ENCODE measurements at regions not wholly inside any gene's neighbourhood (a gene's known extent, or its start where the extent isn't known, plus 50 kb on each side); places are given as distances from the start of the nearest gene placed in this dataset.
"Not testable (repeated sequence)": the region's sequence is repeated elsewhere in the genome, so short reads cannot be mapped to it uniquely, and the experiment has no call there.

DNA sequence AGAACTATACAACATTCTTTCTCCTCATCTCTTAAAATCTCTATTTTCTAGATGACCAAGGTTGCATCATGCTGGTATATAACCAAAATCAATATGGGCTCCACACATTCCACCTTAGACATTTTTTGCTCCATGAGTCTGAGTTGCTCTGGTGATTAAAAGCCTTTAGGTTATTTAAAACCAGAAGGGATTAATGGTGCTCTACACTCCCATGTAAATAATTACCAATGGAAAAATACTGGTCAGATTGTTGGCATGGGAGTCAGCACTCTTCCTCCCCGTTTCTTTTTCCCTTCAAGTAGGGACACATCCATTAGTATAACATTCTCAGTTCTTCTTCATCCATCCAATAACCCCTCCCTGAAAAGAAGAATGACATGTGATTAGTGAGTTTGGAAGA is 747.7 kb downstream of the PCDH17 start:
- no peak for DNase-seq

DNA sequence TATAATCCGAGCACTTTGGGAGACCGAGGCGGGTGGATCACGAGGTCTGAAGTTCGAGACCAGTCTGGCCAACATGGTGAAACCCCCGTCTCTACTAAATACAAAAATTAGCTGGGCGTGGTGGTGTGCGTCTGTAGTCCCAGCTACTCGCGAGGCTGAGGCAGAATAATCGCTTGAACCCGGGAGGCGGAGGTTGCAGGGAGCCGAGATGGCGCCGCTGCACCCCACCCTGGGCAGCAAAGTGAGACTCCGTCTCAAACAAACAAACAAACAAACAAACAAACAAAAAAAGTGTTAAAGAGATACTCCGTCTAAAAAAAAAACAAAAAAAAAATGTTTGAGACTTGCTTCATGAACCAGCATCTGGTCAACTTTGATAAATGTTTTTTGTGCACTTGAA is 753.8 kb downstream of the PCDH17 start:
- not testable (repeated sequence) for DNase-seq

DNA sequence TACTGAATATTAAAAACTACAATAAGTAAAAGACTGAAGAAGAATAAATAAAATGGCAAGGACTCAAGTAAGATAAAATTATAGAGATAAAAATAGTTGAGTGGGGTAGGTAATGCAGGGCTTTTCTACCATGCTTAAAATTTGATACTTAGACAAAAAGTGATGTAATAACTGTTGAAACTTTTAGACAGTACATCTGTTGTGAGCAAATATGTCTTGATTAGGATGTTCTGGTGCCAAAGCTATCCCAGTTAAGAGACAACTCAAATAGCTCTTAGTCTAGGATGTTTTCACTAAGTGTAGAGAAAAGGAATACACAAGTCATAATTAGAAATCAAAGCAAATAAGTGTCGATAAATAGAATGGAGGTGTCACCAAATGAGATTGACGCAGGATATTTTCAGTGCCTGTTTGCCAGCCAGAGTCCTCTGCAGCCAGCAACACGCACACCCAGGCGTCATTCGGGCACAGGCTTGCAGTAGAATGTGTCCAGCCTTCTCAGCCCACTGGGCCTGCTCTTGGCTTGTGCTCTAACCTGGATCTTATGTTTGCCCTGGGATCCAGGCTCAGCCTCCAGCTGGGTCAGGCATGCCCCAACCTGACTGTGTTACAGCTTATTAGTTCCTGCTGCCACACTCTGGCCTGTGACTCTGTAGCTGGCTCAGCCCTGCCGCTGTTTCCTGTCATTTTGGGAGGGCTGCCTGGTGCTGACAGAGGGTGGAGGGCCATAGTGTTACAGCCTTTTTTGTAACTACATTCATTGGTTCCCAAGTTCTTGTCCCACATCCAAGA is 766.2 kb downstream of the PCDH17 start:
- DNase-seq = no peak

DNA sequence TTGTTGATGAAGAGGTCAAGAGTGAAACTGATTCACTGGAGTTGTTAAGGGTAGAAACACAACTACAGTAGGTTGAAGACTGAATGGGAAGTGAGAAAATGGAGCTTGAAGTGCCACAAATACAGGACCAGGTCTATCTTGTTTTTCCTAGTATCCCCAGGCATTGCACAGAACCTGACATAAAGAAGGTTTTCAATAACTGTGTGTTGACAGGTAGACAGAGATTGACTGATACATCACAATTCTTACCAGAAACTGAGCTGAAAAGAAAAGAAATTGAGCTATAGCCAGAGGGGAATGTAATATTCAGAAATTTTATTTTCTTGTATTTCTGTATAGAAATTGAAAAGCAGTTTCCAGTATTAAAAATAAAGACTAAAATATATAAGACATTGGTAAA is 767.7 kb downstream of the PCDH17 start:
- DNase-seq = no peak

DNA sequence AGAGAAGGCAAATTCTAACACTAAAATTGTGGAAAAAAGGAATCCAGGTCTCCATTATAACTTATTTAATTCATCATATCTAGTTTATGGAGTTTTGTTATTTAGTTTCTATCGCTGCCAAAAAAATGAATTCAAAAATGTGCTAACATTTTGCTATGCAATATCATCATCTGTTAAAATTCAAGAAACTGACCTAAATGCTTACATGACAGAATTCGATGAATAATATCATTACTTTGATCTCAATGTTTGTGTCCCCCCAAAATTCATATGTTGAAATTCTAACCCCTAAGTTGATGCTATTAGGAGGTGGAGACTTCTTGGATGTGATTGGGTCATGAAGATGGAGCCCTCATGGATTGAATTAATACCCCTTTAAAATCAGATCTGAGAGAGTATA is 775.0 kb downstream of the PCDH17 start:
- no peak for DNase-seq

DNA sequence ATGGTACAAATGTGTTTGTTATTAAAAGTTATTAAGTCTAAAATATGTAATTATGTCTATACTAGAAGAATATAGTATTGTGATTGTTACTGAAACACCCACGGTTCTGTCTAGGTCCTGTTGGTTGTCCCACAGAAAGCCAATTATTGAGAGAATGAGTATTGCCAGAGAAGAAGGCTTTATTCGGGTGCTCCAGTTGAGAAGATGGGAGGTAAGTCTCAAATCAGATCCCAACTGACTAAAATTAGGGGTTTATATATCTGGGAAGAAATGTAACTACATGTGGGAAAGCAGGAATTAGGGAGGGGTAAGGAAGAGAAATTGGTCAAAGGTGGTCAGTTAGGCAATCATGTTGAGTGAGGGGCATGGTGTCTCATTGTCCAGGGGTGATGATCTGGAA is 798.4 kb downstream of the PCDH17 start:
- DNase-seq = no peak

DNA sequence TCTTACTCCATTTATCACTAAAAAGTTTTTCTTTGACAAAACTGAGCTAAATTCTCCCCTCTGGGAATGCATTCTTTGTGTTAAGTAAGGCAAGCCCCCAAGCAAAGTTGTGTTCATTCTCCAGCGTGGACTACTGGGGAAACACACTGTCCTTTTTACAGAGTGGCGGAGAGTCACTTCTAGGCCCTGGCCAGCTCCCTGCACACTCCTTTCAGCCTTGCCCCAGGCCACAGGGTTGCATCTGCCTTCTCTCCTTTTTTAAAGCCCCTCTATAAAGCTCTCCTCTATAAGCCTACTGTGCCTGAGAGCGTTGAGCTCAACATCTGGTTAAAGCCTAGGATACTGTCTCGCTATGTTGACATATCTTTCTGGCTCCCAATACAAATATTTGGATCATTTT is 803.4 kb downstream of the PCDH17 start:
- no peak for DNase-seq

DNA sequence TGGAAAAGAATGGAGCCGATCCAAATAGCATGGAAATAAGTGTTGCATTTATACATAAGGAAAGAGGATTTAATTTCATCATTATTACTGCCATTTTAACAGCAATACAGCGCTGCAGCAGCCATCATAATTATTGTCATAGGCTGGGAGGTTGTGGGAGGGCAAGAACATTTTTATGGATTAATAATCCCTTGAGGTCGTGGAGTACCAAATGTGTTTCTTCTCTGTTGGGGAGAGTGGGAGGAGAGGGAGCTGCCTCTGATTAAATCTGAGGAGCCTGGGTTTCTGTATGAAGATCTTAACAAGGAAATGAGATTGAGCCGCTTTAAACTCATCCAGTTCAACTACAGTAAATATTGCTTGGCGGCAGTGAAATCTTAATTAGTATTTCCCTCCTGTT is 805.9 kb downstream of the PCDH17 start:
- no peak for DNase-seq

DNA sequence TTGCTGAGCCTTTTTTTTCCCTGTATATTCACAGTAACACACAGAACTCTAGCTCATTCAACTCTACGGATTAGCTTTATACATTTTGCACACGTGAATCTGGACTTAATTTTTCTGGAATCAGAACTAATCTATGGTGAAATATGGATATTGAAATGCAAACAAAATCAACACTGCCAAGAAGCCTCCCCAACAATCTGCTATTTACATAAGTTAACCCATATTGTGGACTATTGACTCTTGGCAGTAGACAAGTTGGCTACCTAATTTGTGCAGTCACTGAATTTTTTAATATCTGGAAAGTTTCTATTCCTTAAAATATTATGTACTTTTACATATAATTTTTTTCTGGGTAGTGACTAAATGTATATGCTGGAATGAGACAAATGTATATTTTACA is 815.4 kb downstream of the PCDH17 start:
- DNase-seq = no peak

DNA sequence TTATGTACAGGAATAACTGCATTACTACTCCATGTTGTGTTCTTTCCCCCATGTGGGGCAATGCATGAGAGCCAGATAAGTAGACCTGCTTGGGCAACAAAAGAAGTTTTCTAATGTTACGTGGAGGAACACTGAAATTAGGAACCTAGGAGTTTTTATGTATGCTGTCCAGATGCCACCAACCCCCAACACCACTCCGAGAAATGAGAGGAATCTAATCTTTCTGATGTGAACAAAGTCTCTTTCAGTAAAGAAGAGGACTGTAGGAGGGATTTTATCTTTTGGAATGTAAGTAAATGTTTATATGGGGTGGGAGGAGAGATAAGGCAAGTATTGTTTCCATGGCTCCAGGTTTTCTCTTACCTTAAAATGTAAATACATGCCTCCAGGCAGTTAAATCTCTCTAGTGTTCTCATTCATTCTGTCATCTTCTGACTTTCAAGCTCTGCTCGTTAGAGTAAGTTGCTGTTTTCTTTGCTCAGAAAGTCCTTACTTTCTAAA is 820.6 kb downstream of the PCDH17 start:
- no peak for DNase-seq

DNA sequence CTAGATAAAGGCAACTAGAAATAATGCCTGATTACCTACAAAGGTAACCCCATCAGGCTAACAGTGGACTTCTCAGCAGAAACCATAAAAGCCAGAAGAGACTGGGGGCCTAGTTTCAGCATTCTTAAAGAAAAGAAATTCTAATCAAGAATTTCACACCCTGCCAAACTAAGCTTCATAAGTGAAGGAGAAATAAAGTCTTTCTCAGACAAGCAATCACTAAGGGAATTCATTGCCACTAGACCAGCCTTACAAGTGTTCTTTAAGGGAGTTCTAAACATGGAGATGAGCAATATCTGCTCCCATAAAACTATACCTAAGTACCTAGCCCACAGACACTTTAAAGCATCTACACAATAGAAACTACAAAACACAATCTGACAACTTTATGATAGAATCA is 823.5 kb downstream of the PCDH17 start:
- no peak for DNase-seq

DNA sequence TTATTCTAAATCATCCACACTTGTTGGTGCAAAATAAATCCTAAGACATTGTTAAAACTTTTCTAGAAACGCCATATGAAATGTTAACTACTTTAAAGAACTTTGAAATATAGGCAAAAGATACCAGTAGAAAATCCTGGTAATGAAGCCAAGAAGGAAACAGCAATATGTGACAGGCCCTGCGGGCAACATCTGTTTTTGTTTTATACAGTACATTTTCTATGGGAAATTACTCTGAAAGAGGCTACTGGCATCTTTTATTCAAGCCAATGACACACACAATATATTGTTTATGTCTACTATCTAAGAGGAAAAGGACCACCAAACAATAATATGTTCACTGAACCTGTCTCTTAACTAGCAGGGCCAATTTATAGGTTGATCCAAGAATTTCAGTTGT is 829.7 kb downstream of the PCDH17 start:
- DNase-seq = no peak

DNA sequence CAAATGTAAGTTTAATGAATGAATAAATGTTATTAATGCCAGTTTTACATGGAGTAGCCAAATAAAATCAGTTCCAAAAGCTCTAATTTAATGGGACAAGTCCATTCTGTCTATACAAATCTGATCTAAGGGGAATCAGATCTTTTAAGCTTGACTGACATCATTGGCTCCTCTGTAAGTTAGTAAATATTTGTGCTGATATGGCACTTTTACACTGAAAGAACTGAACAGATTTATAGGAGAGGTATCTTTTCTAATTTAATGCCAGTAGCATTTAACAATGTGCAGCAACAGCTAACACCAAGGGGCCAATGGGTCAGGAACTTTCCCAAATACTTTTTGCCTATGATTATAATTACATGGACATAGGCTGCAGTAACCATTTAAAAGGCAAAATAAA is 832.3 kb downstream of the PCDH17 start:
- DNase-seq = no peak

DNA sequence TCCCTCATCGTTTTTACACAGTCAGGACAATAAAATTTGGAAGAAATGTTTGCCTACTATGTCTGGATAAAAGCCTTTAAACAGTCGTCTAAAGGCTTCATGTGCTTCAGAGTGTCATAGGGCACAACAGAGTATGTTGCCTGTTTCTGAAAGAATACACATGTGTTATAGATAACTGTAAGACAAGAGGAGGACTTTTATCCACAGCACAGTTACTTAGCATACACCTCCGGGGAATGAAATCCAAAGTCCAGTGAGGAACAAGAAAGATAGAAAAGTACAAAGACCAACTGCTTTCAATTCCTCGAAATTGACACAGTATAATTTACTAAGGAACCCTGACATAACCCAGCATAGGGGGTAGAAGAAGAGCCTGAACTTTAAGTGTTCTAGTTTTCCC is 835.6 kb downstream of the PCDH17 start:
- no peak for DNase-seq

DNA sequence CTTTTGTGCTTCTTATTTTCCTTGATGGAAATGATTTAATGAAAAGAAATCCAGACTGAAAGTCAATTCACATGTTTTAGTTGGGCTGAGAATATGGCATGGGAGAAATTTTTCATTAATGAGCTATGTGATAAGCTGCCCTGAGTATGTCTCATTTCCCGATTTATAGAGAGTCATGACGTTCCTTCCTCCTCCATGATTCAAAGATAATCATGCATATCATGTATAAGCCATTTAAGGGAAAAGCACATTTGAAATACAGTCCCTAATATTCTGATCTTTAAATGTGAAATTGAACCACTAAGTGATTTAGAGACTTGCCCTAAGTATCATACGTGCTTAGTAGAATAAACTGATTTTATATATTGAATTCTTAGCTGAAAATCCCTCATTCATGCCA is 840.9 kb downstream of the PCDH17 start:
- no peak for DNase-seq

DNA sequence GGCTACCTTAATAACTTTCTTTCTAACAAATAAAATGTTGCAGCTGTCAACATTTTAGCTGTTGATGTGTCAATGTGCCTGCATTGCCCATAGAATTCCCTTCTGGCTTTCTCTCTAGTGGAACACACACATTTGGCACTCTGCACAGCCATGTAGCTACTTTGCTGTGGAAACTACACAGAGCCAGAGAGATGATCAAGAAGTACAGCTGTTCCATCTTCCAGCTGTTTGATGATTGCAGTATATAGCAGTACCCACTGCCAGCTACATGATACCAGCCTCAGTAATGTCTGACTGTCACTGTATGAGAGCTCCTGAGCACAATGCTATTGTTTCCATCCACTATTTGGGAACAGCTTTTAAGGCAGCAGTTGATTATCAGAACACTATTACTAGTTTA is 843.0 kb downstream of the PCDH17 start:
- DNase-seq = no peak

DNA sequence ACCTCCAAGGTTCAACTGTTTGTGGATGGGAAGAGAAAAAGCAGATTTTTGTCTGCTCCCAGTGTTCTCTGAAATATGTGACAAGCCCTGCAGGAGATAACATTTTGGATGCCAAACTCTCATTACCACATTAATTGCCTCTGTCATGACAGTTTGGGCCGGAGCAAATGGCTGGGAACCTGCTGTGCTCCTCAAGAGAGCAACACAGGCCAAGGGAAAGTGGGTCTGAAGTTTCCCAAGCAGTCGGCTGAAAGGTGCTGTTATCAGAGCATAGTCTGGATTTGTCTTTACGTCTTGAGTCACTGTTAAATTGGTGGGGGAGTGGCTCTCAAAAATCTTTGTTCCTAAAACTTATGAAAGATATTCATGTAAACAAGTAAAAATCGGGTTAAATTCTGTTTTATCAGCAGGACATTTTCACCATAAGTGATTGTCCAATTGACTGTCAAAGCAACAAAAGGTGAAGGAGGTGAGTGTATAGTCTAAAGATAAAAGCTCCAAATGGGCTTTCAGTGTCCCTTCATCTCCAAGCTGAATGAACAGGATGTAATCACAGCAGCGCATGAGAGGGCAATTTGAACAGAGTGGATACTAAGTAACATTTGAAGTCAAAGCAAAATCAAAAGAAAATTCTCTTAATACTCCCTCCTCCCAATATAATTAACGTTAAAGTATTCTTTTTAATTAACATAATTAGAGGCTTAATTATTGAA is 844.8 kb downstream of the PCDH17 start:
- no peak for DNase-seq

DNA sequence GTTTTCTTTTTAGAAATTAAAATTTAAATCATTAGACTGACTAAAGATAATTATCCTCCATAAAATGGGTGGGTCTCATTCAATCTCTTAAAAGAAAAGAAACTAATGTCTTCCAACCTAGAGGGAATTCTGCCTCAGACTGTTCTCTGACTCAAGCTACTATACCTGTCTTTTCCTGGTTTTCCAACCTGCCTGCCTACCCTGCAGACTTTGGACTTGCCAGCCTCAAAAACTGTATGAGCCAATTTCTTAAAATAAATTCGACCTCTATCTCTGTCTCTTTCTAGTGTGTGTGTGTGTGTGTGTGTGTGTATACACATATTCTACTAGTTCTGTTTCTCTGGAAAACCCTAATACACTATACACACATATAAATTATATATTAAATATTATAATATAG is 847.3 kb downstream of the PCDH17 start:
- no peak for DNase-seq

DNA sequence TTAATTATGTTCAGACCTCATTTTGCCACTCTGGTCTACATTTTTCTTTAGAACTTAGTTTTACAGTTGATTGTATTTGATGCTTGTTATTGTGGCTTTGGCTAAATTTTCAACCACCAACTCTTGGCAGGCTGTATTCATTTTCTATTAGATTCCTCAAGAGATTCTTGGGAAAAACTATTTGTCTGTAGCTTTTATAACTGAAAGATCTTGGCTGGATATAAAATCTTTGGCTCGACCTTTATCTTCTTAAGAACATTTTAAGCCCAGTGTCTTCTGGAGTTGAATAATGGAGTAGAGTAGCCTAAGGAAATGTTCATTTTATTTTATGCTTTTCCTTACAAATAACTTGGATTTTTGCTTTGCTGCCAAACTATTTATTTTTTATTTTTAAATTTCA is 848.5 kb downstream of the PCDH17 start:
- DNase-seq = no peak

DNA sequence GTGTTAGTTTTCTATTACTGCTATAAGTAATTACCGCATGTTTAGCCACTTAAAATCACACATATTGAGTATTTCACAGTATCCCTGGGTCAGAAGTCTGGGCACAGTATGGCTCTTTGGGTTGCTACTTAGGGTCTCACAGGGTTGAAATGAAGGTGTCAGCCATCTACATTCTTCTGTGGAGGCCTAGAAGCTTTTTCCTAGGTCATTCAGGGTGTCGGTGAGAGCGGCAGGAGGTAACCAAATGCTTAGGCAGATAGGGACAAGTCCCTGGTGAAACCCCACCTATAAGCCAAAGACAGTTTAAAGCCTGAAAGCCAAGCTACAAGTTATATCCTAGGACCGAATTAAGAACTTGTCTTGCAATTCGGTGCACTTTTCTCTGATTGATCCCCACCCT is 856.7 kb downstream of the PCDH17 start:
- DNase-seq = no peak

DNA sequence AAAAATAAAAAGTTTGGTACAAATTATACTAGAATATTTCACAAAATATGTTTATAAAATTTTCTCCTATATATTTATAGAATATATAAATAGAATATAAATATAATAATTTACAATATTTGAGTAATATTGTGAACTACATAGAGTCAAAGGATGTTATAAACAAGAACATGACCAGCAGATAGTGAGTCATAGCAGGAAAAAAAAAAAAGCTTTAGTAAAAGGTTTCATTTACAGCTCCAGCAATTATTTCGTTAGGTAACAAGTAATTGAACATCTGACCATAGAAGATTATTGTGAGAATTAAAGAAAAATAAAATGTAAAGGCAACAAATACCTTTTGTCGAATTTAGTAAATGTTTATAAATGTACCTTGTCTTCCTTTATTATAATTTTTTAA is 864.1 kb downstream of the PCDH17 start:
- DNase-seq = no peak

DNA sequence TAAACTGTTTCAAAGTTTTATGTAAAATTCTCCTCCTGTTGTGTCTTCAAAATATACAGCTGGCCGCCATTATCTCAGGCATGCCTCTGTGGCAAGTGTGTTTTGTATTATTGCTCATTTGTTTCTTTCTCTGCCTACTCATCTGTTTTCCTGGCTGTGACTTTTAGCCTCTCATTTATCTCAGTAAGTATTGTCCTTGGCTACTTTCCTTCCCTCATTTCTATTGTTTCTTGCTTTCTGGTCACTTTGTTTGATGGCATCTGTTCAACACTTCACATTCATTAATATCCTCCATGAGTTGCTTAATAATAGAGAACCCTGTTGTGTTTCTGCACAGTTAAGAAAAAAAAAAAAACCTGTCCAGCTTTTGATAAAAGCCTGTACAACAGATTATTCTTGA is 869.4 kb downstream of the PCDH17 start:
- DNase-seq = no peak

DNA sequence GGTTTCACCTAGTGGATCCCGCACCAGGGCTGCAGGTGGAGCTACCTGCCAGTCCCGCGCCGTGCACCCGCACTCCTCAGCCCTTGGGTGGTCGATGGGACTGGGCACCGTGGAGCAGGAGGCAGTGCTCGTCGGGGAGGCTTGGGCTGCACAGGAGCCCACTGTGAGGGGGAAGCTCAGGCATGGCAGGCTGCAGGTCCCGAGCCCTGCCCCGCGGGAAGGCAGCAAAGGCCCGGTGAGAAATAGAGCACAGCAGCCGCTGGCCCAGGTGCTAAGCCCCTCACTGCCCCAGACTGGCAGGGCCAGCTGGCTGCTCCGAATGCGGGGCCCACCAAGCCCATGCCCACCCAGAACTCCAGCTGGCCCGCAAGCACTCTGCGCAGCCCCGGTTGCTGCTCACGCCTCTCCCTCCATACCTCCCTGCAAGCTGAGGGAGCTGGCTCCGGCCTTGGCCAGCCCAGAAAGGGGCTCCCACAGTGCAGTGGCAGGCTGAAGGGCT is 872.7 kb downstream of the PCDH17 start:
- not testable (repeated sequence) for DNase-seq

DNA sequence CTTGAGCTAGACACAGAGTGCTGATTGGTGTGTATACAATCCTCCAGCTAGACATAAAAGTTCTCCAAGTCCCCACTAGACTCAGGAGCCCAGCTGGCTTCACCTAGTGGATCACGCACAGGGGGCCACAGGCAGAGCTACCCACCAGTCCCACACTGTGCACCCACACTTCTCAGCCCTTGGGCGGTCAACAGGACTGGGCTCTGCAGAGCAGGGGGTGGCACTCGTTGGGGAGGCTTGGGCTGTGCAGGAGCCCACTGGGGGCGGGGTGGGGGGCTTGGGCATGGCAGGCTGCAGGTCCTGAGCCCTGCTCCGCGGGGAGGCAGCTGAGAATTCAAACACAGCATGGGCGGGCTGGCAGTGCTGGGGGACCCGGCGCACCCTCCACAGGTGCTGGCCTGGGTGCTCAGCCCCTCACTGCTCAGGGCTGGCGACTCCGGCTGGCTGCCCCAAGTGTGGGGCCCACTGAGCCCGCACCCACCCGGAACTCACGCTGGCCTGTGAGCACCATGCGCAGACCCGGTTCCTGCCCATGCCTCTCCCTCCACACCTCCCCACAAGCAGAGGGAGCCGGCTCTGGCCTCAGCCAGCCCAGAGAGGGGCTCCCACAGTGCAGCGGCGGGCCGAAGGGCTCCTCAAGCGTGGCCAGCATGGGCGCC is 873.8 kb downstream of the PCDH17 start:
- DNase-seq = not testable (repeated sequence)
